ENCODE measurements at regions not wholly inside any gene's neighbourhood (a gene's known extent, or its start where the extent isn't known, plus 50 kb on each side); places are given as distances from the start of the nearest gene placed in this dataset.

DNA sequence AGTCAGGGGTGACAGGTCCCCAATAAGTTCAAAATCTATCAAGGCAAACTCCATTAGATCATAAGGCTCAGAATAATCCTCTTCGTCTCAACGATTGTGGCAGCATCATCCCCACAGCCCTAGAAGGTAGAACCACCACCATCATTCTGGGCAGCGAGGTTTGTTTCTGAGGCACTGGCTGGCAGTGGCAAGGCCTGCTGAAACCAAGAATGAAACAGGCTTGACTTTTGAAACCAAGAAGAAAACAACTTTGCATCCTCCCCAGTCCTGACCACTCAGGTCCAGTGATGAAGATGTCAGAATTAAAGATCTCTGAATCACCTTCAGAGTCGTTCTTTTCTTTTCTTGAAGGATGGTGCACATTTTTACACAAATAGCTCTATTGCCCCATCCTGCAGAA is 152.6 kb upstream of the SYT1 start:
- TF ChIP-seq, protein P1, sequence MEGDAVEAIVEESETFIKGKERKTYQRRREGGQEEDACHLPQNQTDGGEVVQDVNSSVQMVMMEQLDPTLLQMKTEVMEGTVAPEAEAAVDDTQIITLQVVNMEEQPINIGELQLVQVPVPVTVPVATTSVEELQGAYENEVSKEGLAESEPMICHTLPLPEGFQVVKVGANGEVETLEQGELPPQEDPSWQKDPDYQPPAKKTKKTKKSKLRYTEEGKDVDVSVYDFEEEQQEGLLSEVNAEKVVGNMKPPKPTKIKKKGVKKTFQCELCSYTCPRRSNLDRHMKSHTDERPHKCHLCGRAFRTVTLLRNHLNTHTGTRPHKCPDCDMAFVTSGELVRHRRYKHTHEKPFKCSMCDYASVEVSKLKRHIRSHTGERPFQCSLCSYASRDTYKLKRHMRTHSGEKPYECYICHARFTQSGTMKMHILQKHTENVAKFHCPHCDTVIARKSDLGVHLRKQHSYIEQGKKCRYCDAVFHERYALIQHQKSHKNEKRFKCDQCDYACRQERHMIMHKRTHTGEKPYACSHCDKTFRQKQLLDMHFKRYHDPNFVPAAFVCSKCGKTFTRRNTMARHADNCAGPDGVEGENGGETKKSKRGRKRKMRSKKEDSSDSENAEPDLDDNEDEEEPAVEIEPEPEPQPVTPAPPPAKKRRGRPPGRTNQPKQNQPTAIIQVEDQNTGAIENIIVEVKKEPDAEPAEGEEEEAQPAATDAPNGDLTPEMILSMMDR (IDR thresholded peaks at IDR 0.05): no peak
- no peak for TF ChIP-seq POLR2A (IDR thresholded peaks at IDR 0.05)
